GDM1 (cell line): ENCODE measurements at regions not wholly inside any gene's neighbourhood (a gene's known extent, or its start where the extent isn't known, plus 50 kb on each side); places are given as distances from the start of the nearest gene placed in this dataset.

ENCODE experiments used
- DNase-seq: peaks from one replicate; lab custom pipeline; 2025; lab: John Stamatoyannopoulos, UW

DNA sequence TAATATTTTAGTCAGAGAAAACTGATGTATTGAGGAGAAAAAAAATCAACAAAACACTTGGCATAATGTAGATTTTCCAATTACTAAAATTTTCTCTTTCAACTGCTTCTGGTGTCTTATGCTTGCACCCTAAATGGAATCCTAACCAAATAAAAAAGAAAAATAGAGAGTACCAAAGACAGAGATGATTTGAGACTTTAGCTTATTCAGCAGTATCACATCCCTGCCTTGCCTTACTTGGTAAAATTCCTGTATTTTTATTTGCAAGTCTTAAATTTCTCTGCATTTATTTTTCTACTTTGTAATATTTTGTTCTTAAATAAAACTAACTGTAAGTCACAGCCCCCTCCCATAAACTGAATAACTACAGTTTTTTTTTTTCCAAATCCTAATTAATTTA lies 950.5 kb upstream of the INTU start:
- DNase-seq: no peak

DNA sequence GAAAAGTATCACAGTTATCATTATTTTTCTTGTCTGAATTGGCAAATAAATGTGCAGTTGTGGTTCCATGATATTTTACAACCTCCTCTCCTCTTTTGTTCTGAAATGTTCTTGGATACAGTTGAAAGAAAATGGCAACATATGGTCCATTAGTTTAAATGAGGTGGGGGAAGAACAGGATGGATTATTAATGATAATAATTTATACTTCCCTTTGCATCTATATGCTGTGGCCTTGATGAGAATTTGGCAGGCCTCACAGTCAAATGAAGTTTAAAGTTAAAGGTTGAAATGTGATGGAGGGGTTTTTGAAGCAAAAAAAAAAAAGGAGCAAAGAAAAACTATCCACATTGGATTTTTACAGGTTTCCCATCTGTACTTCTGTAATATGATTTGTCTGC lies 946.3 kb upstream of the INTU start:
- no peak for DNase-seq

DNA sequence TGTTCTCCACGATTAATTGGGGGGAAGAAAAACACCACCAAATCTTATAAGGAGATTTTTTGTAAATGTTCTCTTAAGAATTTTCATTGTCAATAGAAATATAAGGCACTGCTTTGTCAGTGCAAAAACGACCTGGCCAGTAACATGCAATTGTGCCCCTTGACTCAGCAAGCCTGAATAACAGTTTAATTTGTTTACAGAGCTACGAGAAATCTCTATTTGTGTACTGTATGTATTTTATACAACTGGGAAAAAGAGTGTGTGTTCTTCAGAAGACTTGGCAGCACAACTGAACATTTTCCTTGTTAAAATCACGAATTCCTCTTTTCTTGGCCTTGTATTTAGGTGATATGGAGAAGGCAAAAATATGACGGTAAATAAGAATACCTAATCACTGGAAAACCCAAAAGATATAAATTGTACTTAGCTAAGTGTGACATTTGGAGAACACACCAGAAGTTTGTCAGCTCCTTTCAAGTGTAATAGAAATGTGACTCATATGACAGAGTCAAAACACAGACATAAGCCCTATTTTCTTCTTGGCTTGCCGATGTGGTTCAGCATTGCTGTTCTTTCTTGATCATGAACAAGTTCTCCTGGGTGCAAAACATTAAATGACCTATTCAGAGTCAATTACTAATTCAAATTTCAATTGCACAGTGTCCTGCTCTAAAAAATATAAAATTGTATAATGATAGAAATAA lies 945.0 kb upstream of the INTU start:
- no peak for DNase-seq

DNA sequence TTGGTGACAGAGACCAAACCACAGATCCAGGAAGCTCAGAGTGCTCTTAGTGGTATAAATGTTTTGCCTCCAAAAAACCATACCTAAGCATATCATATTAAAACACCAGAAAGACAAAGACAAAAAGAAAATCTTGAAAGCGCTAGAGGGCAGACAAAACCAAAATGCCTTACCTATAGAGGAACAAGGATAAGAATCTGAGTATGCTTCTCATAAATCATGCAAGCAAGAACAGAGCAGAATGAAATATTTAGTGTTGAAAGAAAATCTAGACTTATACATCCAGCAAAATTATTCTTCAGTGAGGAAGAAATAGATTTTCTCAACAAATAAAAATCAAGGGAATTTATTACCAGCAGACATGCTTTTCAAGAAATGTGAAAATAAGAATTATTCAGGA lies 941.0 kb upstream of the INTU start:
- DNase-seq: no peak

DNA sequence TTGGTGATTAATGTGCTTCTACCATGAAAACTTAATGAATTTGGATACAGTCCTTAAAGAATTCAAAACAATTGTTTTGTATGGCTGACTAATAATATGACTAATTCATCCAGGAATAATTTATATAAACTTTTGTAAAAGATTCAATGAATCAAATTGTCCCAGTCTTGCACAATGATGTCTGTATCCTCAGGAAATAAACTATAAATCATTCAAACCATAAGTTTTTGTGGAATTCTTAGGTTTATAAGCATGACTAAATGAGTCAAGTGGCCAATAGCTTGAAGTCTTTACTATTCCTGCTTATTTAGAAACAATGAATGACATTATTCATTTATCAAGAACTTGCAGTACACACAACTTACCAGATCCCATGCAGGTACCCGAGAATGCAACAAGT lies 935.0 kb upstream of the INTU start:
- DNase-seq: no peak

DNA sequence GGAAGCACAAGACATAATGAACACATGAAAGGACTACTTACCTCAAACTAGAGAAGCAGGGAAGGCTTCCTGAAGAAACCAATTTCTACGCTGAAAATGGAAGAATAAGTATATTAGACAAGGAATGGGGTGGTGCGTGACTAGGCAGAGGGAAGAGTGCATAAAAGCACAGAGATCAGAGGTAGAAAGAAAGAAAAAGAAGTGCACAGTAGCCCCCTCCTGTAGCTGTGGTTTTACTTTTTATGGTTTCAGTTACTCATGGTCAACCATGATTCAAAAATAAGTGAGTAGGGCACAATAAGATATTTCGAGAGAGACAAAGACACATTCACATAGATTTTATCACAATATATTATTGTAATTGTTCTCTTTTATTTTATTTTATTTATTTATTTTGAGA lies 934.5 kb upstream of the INTU start:
- no peak for DNase-seq

DNA sequence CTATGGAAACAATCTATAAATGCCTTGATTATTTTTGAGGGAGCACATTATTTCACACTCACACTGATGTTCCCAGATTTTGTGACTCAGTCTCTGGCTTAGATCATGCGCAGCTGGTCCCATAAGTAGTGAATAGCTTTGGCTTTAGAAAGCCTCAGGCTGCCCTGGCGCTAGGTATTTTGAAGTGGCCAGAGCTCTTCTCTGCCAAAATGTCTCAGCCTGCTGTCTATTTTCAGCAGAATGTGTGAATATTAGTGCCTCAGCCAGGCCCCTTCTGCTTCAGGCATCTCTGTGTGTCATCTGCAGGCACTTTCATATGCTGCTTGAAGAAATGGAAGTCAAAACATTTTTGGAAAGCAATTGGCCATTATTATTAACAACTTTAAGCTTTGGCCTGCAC lies 931.0 kb upstream of the INTU start:
- no peak for DNase-seq

DNA sequence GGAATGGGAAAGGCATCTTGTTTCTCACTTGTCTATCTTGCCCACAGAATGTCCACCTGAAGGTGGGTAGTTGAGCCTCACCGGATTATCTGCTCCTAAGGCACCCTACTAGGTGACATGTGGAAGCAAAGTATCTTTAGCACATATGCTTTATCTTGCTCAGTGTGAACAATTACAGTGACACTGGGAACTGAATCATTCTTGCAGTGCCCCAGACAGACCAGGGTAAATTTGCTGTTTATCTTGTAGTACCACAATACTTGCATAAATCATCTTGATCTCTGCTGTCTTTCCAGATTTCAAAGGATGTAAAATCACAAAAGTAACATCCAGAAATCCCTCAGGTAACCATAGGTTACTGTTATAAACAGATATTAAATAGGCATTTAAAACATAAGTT lies 930.0 kb upstream of the INTU start:
- no peak for DNase-seq

DNA sequence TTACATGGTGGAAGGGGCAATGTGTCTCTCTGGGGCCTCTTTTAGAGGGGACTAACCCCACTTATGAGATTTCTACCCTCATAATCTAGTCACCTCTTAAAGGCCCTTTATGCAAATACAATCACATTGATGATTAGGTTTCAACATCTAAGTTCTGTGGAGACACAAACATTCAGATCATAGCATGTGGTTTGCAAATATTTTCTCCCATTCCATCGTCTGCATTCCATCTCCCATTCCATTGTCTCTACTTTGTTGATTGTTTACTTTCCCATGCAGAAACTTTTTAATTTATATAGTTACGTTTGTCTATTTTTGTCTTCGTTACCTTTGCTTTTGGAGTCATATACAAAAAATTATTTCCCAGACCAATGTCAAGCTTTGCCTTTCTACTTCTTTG lies 927.5 kb upstream of the INTU start:
- DNase-seq: no peak

DNA sequence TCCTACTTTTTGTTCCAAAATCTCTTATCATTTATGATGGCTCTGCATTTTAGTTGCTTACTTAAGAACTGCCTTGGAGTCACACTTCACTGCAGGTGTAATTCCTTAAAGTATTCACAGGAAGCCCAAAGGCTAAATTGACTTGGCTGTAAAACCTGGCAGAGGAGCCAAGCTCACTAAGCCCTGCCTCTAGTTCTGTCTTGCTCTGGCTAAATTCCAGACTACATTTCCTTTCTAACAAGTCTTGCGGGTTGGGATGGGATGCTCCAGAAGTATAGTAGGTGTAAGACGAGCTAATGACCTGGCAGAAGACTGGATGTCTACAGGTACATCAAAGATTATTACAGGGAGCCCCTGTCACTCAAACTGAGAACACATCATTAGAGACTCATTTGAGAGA lies 924.0 kb upstream of the INTU start:
- no peak for DNase-seq

DNA sequence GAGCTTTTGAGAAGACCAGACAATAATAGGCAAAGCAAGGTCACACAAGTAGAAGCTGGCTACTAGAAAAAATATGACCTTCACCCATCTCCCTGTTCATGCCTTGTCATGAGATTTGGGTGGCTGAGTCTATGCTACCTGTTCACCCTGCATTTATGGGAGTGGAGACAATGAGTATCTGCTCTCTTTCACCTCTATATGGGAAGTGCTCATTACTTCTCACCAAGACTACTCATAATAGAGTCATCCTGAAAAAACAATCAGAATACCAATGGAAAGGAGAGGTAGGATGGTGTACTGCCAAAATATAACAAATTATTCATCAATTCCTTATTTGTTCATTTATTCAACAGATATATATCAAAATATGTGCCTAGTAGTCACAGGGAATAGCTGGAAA lies 921.8 kb upstream of the INTU start:
- no peak for DNase-seq

DNA sequence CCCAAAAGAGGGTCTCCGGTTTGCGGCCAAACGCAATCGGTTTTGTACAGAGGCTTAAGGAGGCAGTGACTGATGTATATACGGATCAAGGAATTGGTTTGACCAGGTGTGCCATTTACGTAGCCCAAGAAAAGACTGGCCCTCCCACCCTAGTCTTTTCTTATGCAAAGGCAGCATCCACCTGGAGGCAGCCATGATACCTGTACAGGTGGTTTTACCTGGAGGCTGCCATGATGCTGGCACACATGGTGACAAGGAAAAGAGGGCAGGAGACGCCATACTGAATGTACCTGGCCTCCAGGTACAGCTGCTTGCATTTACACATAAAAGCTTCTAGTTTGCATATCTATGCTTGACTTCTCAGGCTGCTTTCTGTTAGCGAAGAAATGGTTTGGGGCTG lies 917.7 kb upstream of the INTU start:
- no peak for DNase-seq

DNA sequence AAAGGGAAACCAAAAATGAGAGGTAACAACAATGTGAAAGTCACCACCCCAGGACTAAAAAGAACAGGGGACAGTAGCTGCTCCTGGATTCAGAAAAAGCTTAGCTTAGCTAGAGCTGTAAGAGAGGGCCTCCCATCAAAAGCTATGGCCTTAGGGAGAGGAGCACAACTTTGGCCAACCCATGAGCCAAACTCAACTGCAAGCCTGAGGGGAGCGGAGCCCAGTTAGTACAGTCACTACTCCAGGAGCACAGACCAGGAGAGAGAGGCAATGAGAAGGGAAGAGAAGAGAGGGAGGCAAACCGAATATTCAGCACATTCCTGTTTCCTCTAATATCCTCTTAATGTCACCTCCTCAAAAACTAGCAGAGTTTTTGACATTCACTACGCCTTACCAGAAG lies 917.1 kb upstream of the INTU start:
- no peak for DNase-seq

DNA sequence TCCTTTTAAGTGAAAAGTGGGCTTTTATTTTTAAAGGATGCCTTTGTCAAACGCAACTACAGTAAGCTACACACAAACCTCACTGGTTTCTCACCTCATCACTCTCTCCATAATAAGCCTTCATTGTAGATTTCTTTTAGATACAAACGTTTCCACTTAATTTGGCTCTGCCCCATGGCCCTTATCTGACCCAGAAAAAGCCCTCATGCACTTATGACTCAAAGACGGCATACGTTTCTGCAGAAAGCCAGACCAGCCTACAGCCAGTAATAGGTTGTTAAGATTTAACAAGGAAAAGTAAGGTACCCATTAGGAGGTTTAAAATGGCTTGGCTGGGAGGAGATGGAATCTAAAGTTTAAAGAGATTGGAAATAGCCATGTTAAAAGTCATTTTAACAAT lies 914.6 kb upstream of the INTU start:
- no peak for DNase-seq

DNA sequence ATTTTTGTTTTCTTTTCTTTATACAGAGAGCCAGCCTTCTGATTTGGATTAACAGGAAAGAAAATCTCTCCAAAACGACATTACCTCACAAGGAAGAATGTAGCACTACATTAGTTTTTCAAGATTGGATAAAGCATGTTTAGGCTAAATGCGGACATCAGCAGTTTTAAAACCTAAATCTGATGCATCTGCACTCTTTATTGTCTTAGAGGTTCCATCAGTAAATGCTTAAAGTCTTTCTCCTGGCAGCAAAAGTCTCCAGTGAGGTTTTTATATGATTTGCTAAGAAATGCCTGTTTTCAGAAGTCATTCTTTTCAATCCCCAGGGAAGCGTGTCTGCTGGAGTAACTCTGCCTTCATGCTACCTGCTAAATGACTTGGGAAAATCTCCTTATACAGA lies 912.9 kb upstream of the INTU start:
- no peak for DNase-seq

DNA sequence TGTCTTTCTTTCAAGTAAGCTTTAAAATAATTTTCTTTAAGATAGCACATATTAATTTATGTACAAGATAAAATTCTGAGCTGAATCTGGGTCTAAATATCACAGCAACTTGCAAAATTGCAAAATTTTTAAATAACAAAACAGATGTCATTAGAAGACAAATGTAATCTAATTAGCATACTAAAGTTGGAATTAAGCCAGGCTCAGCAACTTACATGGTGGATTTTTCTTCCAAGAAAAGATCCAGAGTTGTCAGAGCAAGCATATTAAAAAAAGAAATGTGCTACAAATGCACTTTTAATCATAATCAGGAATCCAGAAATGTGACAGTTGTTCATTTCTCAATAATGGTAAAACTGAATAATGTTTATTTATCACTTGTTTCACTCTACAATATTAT lies 906.9 kb upstream of the INTU start:
- no peak for DNase-seq

DNA sequence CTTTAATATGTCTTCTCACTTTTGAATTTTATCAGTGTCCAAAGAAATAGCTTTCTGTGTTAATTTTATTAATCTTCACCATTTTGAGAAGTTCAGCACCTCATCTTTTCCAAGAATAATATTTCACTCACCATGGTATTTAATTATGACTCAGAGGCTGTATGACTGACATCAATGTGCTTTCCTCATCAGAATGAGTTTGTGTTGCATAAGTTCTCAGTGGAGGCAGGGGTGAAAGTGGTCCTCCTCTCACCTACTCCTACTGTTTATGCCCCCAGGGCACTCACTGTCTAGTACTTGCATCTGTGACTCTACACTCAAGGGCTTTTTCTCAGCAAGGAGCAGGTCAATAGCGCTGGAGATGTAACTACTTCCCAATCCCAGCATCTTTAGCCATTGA lies 905.3 kb upstream of the INTU start:
- DNase-seq: no peak

DNA sequence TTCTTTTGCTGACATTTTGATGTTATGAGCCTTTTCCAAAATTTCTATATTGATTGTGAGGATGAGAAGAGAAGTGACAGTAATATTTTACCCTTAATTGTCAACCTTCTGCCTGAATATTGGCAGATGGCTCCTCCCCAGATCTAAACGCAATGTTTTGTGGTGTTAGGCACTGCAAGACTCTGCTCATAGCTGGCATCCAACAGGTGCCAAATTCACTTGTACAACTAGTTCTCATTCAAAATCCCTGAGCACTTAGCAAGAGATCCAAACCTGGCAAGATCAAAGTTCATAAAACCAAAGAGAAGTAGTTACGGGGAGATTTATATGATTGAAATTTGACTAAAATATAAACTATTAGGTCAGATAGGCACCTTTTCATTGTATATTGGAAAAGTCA lies 901.7 kb upstream of the INTU start:
- DNase-seq: no peak

DNA sequence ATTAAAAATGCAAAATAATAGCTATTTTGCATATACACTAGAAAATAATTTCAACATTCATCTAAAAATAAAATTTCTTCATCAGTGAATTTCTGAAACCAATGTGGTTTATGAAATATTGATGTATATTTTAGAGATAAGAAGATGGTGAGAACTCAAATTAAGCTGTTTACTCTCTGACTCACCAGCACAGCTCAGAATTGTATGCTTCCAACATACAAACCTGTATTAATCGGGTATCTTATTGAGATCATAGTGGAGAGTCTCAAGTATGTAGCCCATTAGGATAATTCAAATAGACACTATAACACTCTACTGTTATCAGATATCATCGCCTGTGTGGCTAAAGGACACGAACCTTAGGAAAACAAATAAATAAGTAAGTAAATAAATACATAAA lies 899.5 kb upstream of the INTU start:
- no peak for DNase-seq

DNA sequence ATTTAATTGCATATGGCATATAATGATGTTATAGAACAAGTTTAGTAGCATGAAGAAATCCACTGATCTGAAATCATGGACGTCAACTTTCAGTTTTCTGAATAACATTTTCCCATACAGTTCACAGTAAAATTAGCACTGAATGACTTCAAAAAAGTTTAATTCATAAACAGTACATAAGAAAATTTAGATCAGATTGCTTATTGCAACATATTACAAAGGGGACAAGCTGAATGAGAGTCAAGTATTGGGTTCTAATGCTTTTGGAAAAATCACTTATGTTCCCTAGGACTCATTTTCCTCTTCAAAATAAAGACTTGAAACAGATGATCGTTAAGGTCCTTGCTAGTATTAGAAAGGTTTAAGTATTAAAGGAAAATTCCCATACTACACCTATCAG lies 898.3 kb upstream of the INTU start:
- DNase-seq: no peak

DNA sequence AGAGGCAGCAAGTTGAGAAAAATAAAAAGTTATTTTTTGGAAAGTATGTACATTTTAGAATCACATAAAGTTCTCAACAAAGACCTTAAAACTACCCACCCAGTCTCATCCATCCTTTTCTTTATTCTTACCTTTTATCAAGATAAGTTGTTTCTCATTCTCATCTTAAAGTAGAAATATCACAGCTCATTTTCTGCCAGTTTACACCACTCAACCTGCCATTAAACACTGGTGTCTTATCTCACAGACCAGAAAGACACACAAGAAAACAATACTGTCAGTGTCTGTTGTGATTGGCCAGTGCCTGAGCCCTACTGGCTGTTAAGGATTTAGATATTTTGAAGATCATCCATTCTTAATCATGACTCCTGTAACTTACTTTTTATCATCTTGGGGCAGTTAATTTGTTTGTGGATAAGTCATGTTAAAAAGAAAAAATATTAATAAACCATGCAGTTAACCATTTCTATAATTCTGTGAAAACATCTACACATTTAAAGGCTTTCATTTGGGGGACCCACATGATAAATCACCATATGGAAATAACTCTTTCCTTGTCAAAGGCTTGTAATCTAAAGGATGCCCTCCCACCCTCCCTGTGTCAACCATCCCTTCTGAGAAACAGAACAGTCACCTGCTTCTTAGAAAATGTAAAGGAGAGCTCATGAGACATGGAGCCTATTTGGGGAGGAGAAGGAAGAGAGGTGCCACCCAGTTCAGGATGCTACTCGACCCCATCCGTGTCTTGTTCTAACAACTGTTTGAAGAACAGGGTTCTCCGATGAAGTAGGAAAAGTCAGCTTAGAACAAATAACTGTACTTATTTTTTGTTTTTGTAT lies 897.2 kb upstream of the INTU start:
- DNase-seq: no peak

DNA sequence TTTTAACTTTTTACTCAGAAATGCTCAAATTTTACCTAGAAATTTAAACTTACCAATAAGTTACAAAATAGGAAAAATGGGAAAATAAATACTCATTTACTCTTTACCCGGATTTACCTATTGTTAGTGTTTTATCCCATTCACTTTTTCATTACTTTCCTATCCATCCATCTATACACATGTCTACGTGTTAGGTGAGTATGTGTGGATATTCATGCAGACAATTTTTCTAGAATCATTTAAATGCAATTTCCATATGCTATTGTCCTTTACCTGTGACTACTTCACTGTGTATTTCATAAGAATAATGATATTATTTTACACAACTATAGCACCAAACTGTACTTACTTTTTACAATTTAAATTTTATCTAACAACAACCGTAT lies 896.6 kb upstream of the INTU start:
- no peak for DNase-seq

DNA sequence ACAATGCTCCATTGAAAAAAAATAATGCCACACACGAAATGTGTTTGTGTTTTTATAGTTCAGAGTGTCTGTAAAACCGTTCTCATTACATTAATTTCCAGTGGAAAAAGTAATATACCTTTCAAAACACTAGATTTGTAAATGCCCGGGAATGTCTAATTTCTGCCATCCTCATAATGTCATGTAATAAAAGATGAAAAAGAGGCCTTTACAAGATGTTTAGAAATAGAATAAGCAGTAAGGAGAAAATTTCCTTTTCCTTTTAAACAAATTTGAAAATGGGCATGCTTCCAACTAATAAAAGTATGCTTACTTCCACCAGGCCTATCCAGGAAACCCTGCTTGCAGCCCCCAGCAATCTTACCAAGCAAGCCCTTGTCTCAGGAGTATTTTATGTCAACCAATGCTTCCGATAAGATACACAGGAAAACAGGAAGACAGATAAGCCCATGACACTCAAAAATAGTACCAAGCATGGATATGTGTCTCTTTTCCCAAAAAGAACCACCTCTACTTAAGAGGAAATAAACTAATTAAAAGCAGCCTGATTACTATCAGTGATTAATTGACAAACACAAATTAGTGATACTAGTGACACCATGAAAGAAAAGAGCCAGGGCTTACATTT lies 894.7 kb upstream of the INTU start:
- no peak for DNase-seq

DNA sequence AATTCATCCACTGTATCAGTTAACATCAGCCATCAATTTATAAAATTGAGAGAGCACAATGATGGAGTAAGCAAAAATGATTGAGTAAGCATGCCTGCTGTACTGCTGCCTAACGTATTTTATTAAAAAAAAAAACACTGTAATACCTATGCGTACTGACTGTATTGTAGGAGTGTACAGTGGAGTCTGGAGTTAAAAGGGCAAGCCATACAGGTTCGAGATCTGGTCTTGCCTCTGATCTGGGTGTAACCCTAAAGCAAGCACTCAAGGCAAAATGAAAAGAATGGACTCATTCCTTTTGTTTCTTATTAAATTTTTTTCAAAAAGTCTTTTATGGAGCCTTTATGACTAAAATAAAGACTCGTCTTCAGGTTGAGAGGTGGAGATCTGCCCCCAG lies 894.2 kb upstream of the INTU start:
- no peak for DNase-seq
